SK-N-DZ (cell line): ENCODE measurements at regions not wholly inside any gene's neighbourhood (a gene's known extent, or its start where the extent isn't known, plus 50 kb on each side); places are given as distances from the start of the nearest gene placed in this dataset.

ENCODE experiments used
- DNase-seq: peaks from one replicate; pipeline ENCODE4 v3.0.0-alpha.2; 2015; ENCODE audit warnings: low spot score

- no peak for DNase-seq
Measured at GRCh38 chrX:9315086-9315485, 149.8 kb upstream of the TBL1X start.

GRCh38 chrX:9316096-9316495, 148.8 kb upstream of the TBL1X start:
- DNase-seq = no peak

GRCh38 chrX:9317176-9317575, 147.7 kb upstream of the TBL1X start:
- no peak for DNase-seq

- no peak for DNase-seq
Measured at GRCh38 chrX:9318213-9318612, 146.6 kb upstream of the TBL1X start.

GRCh38 chrX:9318766-9319165, 146.1 kb upstream of the TBL1X start:
- DNase-seq = no peak

GRCh38 chrX:9320940-9321339, 143.9 kb upstream of the TBL1X start:
- DNase-seq = no peak

GRCh38 chrX:9324676-9325075, 140.2 kb upstream of the TBL1X start:
- DNase-seq = no peak

GRCh38 chrX:9326369-9326768, 138.5 kb upstream of the TBL1X start:
- no peak for DNase-seq

- no peak for DNase-seq
Measured at GRCh38 chrX:9327086-9327746, 137.6 kb upstream of the TBL1X start.

- DNase-seq = no peak
Measured at GRCh38 chrX:9327747-9328145, 137.1 kb upstream of the TBL1X start.

GRCh38 chrX:9329056-9329455, 135.8 kb upstream of the TBL1X start:
- DNase-seq = no peak

GRCh38 chrX:9330249-9330982, 134.4 kb upstream of the TBL1X start:
- DNase-seq = peak; percentile 78

GRCh38 chrX:9333873-9334560, 130.8 kb upstream of the TBL1X start:
- no peak for DNase-seq

GRCh38 chrX:9335251-9335650, 129.6 kb upstream of the TBL1X start:
- no peak for DNase-seq

GRCh38 chrX:9336456-9336855, 128.4 kb upstream of the TBL1X start:
- no peak for DNase-seq

GRCh38 chrX:9337046-9337445, 127.8 kb upstream of the TBL1X start:
- no peak for DNase-seq

GRCh38 chrX:9338986-9339385, 125.9 kb upstream of the TBL1X start:
- no peak for DNase-seq

GRCh38 chrX:9339603-9340491, 125.0 kb upstream of the TBL1X start:
- DNase-seq = no peak

GRCh38 chrX:9340598-9341290, 124.1 kb upstream of the TBL1X start:
- DNase-seq = peak; percentile 59

- DNase-seq = peak; percentile 56
Measured at GRCh38 chrX:9341291-9342201, 123.3 kb upstream of the TBL1X start.
